Type B pancreatic cell (in vitro differentiated cells): ENCODE measurements at regions not wholly inside any gene's neighbourhood (a gene's known extent, or its start where the extent isn't known, plus 50 kb on each side); places are given as distances from the start of the nearest gene placed in this dataset.
"Not testable (repeated sequence)": the region's sequence is repeated elsewhere in the genome, so short reads cannot be mapped to it uniquely, and the experiment has no call there.

Source experiments
- DNase-seq: peaks from one replicate; pipeline ENCODE4 v3.0.0; 2021; ENCODE audit warnings: mixed read lengths; ENCODE audit not compliant: unreplicated experiment; ENCODE audit errors: extremely low spot score
- H3K27ac Mint-ChIP-seq: 2 replicates; pipeline ENCODE4 v1.8.0; 2021; ENCODE audit warnings: mild to moderate bottlenecking, mixed read lengths
- H3K27me3 Mint-ChIP-seq: 2 replicates; pipeline ENCODE4 v1.8.0; 2021; ENCODE audit warnings: mixed read lengths
- H3K36me3 Mint-ChIP-seq: 2 replicates; pipeline ENCODE4 v1.8.0; 2021; ENCODE audit warnings: mixed read lengths
- H3K4me1 Mint-ChIP-seq: one replicate; pipeline ENCODE4 v1.8.0; 2021; ENCODE audit warnings: mixed read lengths; ENCODE audit not compliant: unreplicated experiment
- H3K4me3 Mint-ChIP-seq: 2 replicates; pipeline ENCODE4 v1.8.0; 2021; ENCODE audit warnings: mild to moderate bottlenecking, mixed read lengths
- H3K9me3 Mint-ChIP-seq: 2 replicates; pipeline ENCODE4 v1.8.0; 2021; ENCODE audit warnings: mixed read lengths
- CTCF ChIP-seq: fragments of 200-600 bp; sonication (generic); conservative IDR thresholded peaks from 2 replicates; pipeline ENCODE4 v1.5.0; 2021; ENCODE audit warnings: antibody characterized with exemption, mild to moderate bottlenecking

GRCh38 chr4:183816882-183817509, 88.1 kb upstream of the STOX2 start:
- Mint-ChIP-seq H3K4me1 (no peaks in the 10 kb centered on the region), H3K36me3 (no peaks in the 10 kb centered on the region), H3K27me3 (no peaks in the 10 kb centered on the region), H3K9me3 (no peaks in the 10 kb centered on the region), H3K4me3 (no peak overlapping the region), H3K27ac (no peak overlapping the region)
- no peak for TF ChIP-seq CTCF
- no peak for DNase-seq

GRCh38 chr4:183818591-183818990, 86.5 kb upstream of the STOX2 start:
- H3K36me3 Mint-ChIP-seq, H3K27ac Mint-ChIP-seq, H3K27me3 Mint-ChIP-seq, H3K4me1 Mint-ChIP-seq, H3K9me3 Mint-ChIP-seq, DNase-seq, H3K4me3 Mint-ChIP-seq: not testable (repeated sequence)

- Mint-ChIP-seq H3K36me3 (no peaks in the 10 kb centered on the region), H3K4me3 (no peak overlapping the region), H3K4me1 (peaks cover 6% of the 10 kb centered on the region), H3K27me3 (no peaks in the 10 kb centered on the region), H3K27ac (no peak overlapping the region), H3K9me3 (no peaks in the 10 kb centered on the region)
- no peak for DNase-seq
- TF ChIP-seq CTCF = no peak
Measured at GRCh38 chr4:183821076-183821853, 83.8 kb upstream of the STOX2 start.

- Mint-ChIP-seq H3K36me3 (no peaks in the 10 kb centered on the region), H3K9me3 (no peaks in the 10 kb centered on the region), H3K27me3 (no peaks in the 10 kb centered on the region), H3K27ac (no peak overlapping the region), H3K4me3 (no peak overlapping the region), H3K4me1 (peaks cover 12% of the 10 kb centered on the region)
- no peak for DNase-seq
- TF ChIP-seq CTCF = no peak
Measured at GRCh38 chr4:183823434-183823833, 81.7 kb upstream of the STOX2 start.

- H3K27me3 Mint-ChIP-seq = no peaks in the 10 kb centered on the region
- H3K9me3 Mint-ChIP-seq = no peaks in the 10 kb centered on the region
- no peak overlapping the region for H3K27ac Mint-ChIP-seq
- H3K4me1 Mint-ChIP-seq = peaks cover 21% of the 10 kb centered on the region
- H3K36me3 Mint-ChIP-seq = no peaks in the 10 kb centered on the region
- no peak overlapping the region for H3K4me3 Mint-ChIP-seq
- no peak for TF ChIP-seq CTCF
- no peak for DNase-seq
Measured at GRCh38 chr4:183825346-183825745, 79.8 kb upstream of the STOX2 start.

- Mint-ChIP-seq H3K27me3 (no peaks in the 10 kb centered on the region), H3K4me1 (peaks cover 28% of the 10 kb centered on the region), H3K9me3 (no peaks in the 10 kb centered on the region), H3K36me3 (no peaks in the 10 kb centered on the region), H3K4me3 (no peak overlapping the region), H3K27ac (peak overlapping the region; percentile 39)
- no peak for DNase-seq
- TF ChIP-seq CTCF = no peak
Measured at GRCh38 chr4:183826461-183826860, 78.6 kb upstream of the STOX2 start.
